NCI-H524 treated with DMSO at 0.1 percent for 48 hours (cell line): ENCODE measurements at regions not wholly inside any gene's neighbourhood (a gene's known extent, or its start where the extent isn't known, plus 50 kb on each side); places are given as distances from the start of the nearest gene placed in this dataset.
"Not testable (repeated sequence)": the region's sequence is repeated elsewhere in the genome, so short reads cannot be mapped to it uniquely, and the experiment has no call there.

Experiments
- DNase-seq: peaks from one replicate; lab custom pipeline; 2025; lab: John Stamatoyannopoulos, UW

GRCh38 chr9:73863924-73864323 is 633.2 kb upstream of the RORB start:
- DNase-seq: no peak

- DNase-seq: no peak
Observed at GRCh38 chr9:73866451-73866850, 630.7 kb upstream of the RORB start.

- no peak for DNase-seq
Observed at GRCh38 chr9:73869264-73869663, 627.9 kb upstream of the RORB start.

- DNase-seq: no peak
Observed at GRCh38 chr9:73871636-73872035, 625.5 kb upstream of the RORB start.

- no peak for DNase-seq
Observed at GRCh38 chr9:73872701-73873100, 624.4 kb upstream of the RORB start.

GRCh38 chr9:73880101-73880500 is 617.0 kb upstream of the RORB start:
- no peak for DNase-seq

GRCh38 chr9:73889023-73889422 is 608.1 kb upstream of the RORB start:
- no peak for DNase-seq

GRCh38 chr9:73890685-73891277 is 606.4 kb upstream of the RORB start:
- DNase-seq: no peak

GRCh38 chr9:73892335-73892734 is 604.8 kb upstream of the RORB start:
- no peak for DNase-seq

- no peak for DNase-seq
Observed at GRCh38 chr9:73893230-73893629, 603.9 kb upstream of the RORB start.

- DNase-seq: no peak
Observed at GRCh38 chr9:73896061-73896460, 601.1 kb upstream of the RORB start.

GRCh38 chr9:73906671-73907070 is 590.5 kb upstream of the RORB start:
- no peak for DNase-seq

GRCh38 chr9:73911804-73912203 is 585.3 kb upstream of the RORB start:
- DNase-seq: no peak

- no peak for DNase-seq
Observed at GRCh38 chr9:73916016-73916673, 581.0 kb upstream of the RORB start.

- no peak for DNase-seq
Observed at GRCh38 chr9:73919712-73920111, 577.4 kb upstream of the RORB start.

GRCh38 chr9:73923796-73924195 is 573.3 kb upstream of the RORB start:
- DNase-seq: no peak

GRCh38 chr9:73951147-73951546 is 546.0 kb upstream of the RORB start:
- no peak for DNase-seq

GRCh38 chr9:73962792-73963191 is 534.3 kb upstream of the RORB start:
- DNase-seq: no peak

- DNase-seq: no peak
Observed at GRCh38 chr9:73969936-73970335, 527.2 kb upstream of the RORB start.

- not testable (repeated sequence) for DNase-seq
Observed at GRCh38 chr9:73976424-73976823, 520.7 kb upstream of the RORB start.

- DNase-seq: no peak
Observed at GRCh38 chr9:73979894-73980264, 517.3 kb upstream of the RORB start.

GRCh38 chr9:73980754-73981153 is 516.4 kb upstream of the RORB start:
- DNase-seq: no peak

- no peak for DNase-seq
Observed at GRCh38 chr9:73981405-73981804, 515.7 kb upstream of the RORB start.

GRCh38 chr9:73995836-73996235 is 501.3 kb upstream of the RORB start:
- no peak for DNase-seq
